Left lung (tissue), 4 donors: ENCODE measurements at regions not wholly inside any gene's neighbourhood (a gene's known extent, or its start where the extent isn't known, plus 50 kb on each side); places are given as distances from the start of the nearest gene placed in this dataset.

Experiments
- ATAC-seq: fragments of 200-7000 bp; cut with Tn5 transposase; one replicate; pipeline ENCODE4 v1.9.1; 2020; ENCODE audit warnings: moderate library complexity
- DNase-seq, 4 donors: peaks; one replicate each; pipeline ENCODE4 v3.0.0-alpha.2; 2013 to 2020
- H3K27ac ChIP-seq, 2 donors: fragments of 200-600 bp; sonication (generic) in 1 of 2; one replicate each; pipeline versions ENCODE4 v1.5.0 to v1.8.0; 2020 to 2021
- H3K27me3 ChIP-seq, 2 donors: fragments of 200-600 bp; sonication (generic) in 1 of 2; one replicate each; pipeline versions ENCODE4 v1.5.0 to v1.8.0; 2020 to 2021
- H3K36me3 ChIP-seq, 2 donors: fragments of 200-600 bp; sonication (generic) in 1 of 2; one replicate each; pipeline versions ENCODE4 v1.5.0 to v1.8.0; 2020 to 2021
- H3K4me1 ChIP-seq, 2 donors: fragments of 200-600 bp; one replicate each; pipeline ENCODE4 v1.8.0; 2021
- H3K4me3 ChIP-seq, 2 donors: fragments of 200-600 bp; sonication (generic) in 1 of 2; one replicate each; pipeline versions ENCODE4 v1.5.0 to v1.8.0; 2020 to 2021; ENCODE audit warnings: mild to moderate bottlenecking in 1 of 2
- H3K9me3 ChIP-seq, 2 donors: fragments of 200-600 bp; sonication (generic) in 1 of 2; one replicate each; pipeline versions ENCODE4 v1.5.0 to v1.8.0; 2020 to 2021
- CTCF ChIP-seq, 2 donors: fragments of 200-600 bp; sonication (generic) in 1 of 2; IDR thresholded peaks; one replicate each; pipeline versions ENCODE4 v1.5.0 to v1.8.0; 2021; ENCODE audit warnings: antibody characterized with exemption in 2 of 2
- intact Hi-C, 2 donors: fragments of 100-400 bp; cut with DNase I; formaldehyde crosslinking; loops; one replicate each; pipeline versions ENCODE4 v1.11.2 to v1.14.2; 2022
- donor health status: DM: no; HTN: yes; CAD: no.
- donor health status: DM: no; HTN: no; CAD: no.

GRCh38 chr3:8186213-8186612, 315.4 kb upstream of the LMCD1 start:
- DNase-seq (no peak), ATAC-seq (no peak)
- intact Hi-C loops: no loop called here
- H3K9me3 ChIP-seq: peaks cover 0 to 6% of the 10 kb centered on the region in 2 donors
- TF ChIP-seq CTCF (IDR thresholded peaks at IDR 0.05): no peak
- no peak overlapping the region for H3K27ac ChIP-seq
- H3K4me3 ChIP-seq: no peak overlapping the region
- H3K4me1 ChIP-seq: no peaks in the 10 kb centered on the region
- H3K27me3 ChIP-seq: no peaks in the 10 kb centered on the region
- H3K36me3 ChIP-seq: no peaks in the 10 kb centered on the region

- no peak overlapping the region for H3K4me3 ChIP-seq
- ATAC-seq: no peak
These were observed 313.6 kb upstream of the LMCD1 start for GRCh38 chr3:8187996-8188395.

GRCh38 chr3:8189051-8189450, 312.6 kb upstream of the LMCD1 start:
- H3K27me3 ChIP-seq: no peaks in the 10 kb centered on the region
- TF ChIP-seq CTCF (IDR thresholded peaks at IDR 0.05): no peak
- H3K36me3 ChIP-seq: no peaks in the 10 kb centered on the region
- H3K4me3 ChIP-seq: no peak overlapping the region
- H3K4me1 ChIP-seq: no peaks in the 10 kb centered on the region
- peaks cover 0 to 14% of the 10 kb centered on the region in 2 donors for H3K9me3 ChIP-seq
- H3K27ac ChIP-seq: no peak overlapping the region
- DNase-seq (no peak), ATAC-seq (no peak)
- intact Hi-C loops: no loop called here

More at GRCh38 chr3:8187996-8188395, 313.6 kb upstream of the LMCD1 start:
- H3K27ac ChIP-seq: no peak overlapping the region
- DNase-seq: no peak
- H3K4me1 ChIP-seq: no peaks in the 10 kb centered on the region
- intact Hi-C loops: no loop called here
- no peak for TF ChIP-seq CTCF (IDR thresholded peaks at IDR 0.05)
- no peaks in the 10 kb centered on the region for H3K36me3 ChIP-seq
- H3K9me3 ChIP-seq: peaks cover 0 to 14% of the 10 kb centered on the region in 2 donors
- H3K27me3 ChIP-seq: no peaks in the 10 kb centered on the region

GRCh38 chr3:8191406-8191805, 310.2 kb upstream of the LMCD1 start:
- Histone ChIP-seq H3K27me3 (no peaks in the 10 kb centered on the region), H3K27ac (no peak overlapping the region), H3K9me3 (peaks cover 0 to 14% of the 10 kb centered on the region in 2 donors), H3K36me3 (no peaks in the 10 kb centered on the region), H3K4me3 (no peak overlapping the region), H3K4me1 (no peaks in the 10 kb centered on the region)
- DNase-seq (no peak), ATAC-seq (no peak)
- intact Hi-C loops: no loop called here
- no peak for TF ChIP-seq CTCF (IDR thresholded peaks at IDR 0.05)

DNA sequence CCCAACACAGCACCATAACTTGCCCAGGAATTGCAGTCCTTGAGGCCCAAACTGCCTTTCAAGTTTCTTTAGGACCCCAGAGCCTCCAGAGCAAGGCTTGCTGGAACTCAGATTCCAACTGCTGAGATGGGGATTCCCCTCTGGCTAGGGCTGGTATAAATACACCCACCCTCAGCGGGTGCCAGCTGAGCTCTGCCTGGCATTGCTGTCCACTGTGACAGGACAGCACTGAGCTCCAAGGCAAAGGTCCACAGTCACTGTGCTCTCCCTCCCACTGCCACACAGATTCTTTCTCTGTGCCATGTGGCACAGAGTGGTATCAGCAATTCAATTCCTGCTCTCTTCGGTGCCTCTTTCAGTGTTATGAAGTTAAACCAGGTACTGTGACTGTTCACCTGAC, 304.2 kb upstream of the LMCD1 start:
- ATAC-seq (no peak), DNase-seq (no peak)
- Histone ChIP-seq H3K4me3 (no peak overlapping the region), H3K27me3 (no peaks in the 10 kb centered on the region), H3K36me3 (no peaks in the 10 kb centered on the region), H3K27ac (no peak overlapping the region), H3K4me1 (no peaks in the 10 kb centered on the region), H3K9me3 (peaks cover 0 to 1% of the 10 kb centered on the region in 2 donors)
- no peak for TF ChIP-seq CTCF (IDR thresholded peaks at IDR 0.05)
- intact Hi-C loops: no loop called here
